Esophagus squamous epithelium (tissue), 4 donors: ENCODE measurements at regions not wholly inside any gene's neighbourhood (a gene's known extent, or its start where the extent isn't known, plus 50 kb on each side); places are given as distances from the start of the nearest gene placed in this dataset.

Experiments used
- POLR2A ChIP-seq, 4 donors: fragments of 450-650 bp; IDR thresholded peaks; one replicate each; pipeline ENCODE4 v1.6.1; 2017; ENCODE audit warnings: antibody characterized with exemption in 4 of 4, mild to moderate bottlenecking in 4 of 4, moderate library complexity in 3 of 4
- TF ChIP-seq, protein P1 (sequence below), 6 experiments: fragments of 450-650 bp in 4 of 6; fragments of 200-600 bp in 2 of 6; sonication (generic) in 2 of 6; IDR thresholded peaks; one replicate each; pipeline ENCODE4 v1.5.1; 2016 to 2019; ENCODE audit warnings: antibody characterized with exemption in 6 of 6, mild to moderate bottlenecking in 4 of 6, moderate library complexity in 4 of 6

DNA sequence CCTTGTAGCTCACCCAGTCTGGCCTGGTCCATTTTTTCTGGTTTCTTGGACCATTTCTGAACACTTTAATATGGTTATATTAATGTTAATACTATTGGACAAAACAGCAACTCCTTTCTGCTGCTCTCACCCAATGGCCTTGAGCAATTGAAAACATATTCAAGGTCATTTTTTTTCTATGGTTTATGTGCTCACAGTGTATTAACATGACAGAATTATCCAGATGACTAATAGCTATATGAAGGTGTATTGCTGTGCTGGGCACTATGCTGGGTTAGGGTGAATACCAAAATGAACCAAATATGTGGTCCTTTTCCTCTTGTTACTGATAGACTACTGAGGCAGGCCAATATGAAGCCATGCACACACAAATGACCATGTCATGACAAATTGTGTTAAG lies 591.6 kb upstream of the PLXNA2 start:
- TF ChIP-seq POLR2A (IDR thresholded peaks at IDR 0.05): no peak
- TF ChIP-seq, protein P1, sequence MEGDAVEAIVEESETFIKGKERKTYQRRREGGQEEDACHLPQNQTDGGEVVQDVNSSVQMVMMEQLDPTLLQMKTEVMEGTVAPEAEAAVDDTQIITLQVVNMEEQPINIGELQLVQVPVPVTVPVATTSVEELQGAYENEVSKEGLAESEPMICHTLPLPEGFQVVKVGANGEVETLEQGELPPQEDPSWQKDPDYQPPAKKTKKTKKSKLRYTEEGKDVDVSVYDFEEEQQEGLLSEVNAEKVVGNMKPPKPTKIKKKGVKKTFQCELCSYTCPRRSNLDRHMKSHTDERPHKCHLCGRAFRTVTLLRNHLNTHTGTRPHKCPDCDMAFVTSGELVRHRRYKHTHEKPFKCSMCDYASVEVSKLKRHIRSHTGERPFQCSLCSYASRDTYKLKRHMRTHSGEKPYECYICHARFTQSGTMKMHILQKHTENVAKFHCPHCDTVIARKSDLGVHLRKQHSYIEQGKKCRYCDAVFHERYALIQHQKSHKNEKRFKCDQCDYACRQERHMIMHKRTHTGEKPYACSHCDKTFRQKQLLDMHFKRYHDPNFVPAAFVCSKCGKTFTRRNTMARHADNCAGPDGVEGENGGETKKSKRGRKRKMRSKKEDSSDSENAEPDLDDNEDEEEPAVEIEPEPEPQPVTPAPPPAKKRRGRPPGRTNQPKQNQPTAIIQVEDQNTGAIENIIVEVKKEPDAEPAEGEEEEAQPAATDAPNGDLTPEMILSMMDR (IDR thresholded peaks at IDR 0.05): no peak
